ENCODE measurements at regions not wholly inside any gene's neighbourhood (a gene's known extent, or its start where the extent isn't known, plus 50 kb on each side); places are given as distances from the start of the nearest gene placed in this dataset.

- DNase-seq (ENCODE audit: low spot score), result no peak
- Histone ChIP-seq H3K27ac (no peak overlapping the region), H3K27me3 (no peaks in the 10 kb centered on the region), H3K36me3 (no peaks in the 10 kb centered on the region), H3K9me3 (no peaks in the 10 kb centered on the region), H3K4me1 (no peaks in the 10 kb centered on the region), H3K4me3 (no peak overlapping the region)
- TF ChIP-seq, protein P1, sequence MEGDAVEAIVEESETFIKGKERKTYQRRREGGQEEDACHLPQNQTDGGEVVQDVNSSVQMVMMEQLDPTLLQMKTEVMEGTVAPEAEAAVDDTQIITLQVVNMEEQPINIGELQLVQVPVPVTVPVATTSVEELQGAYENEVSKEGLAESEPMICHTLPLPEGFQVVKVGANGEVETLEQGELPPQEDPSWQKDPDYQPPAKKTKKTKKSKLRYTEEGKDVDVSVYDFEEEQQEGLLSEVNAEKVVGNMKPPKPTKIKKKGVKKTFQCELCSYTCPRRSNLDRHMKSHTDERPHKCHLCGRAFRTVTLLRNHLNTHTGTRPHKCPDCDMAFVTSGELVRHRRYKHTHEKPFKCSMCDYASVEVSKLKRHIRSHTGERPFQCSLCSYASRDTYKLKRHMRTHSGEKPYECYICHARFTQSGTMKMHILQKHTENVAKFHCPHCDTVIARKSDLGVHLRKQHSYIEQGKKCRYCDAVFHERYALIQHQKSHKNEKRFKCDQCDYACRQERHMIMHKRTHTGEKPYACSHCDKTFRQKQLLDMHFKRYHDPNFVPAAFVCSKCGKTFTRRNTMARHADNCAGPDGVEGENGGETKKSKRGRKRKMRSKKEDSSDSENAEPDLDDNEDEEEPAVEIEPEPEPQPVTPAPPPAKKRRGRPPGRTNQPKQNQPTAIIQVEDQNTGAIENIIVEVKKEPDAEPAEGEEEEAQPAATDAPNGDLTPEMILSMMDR (IDR thresholded peaks at IDR 0.05), result no peak
Observed at GRCh38 chr15:97177151-97177577, 783.3 kb upstream of the ARRDC4 start.

- Histone ChIP-seq H3K27me3 (no peaks in the 10 kb centered on the region), H3K4me3 (no peak overlapping the region), H3K9me3 (no peaks in the 10 kb centered on the region), H3K36me3 (no peaks in the 10 kb centered on the region), H3K27ac (no peak overlapping the region), H3K4me1 (no peaks in the 10 kb centered on the region)
- no peak for DNase-seq (ENCODE audit: low spot score)
- TF ChIP-seq, protein P1 (IDR thresholded peaks at IDR 0.05), result no peak
Observed at GRCh38 chr15:97182581-97182980, 777.9 kb upstream of the ARRDC4 start.

DNA sequence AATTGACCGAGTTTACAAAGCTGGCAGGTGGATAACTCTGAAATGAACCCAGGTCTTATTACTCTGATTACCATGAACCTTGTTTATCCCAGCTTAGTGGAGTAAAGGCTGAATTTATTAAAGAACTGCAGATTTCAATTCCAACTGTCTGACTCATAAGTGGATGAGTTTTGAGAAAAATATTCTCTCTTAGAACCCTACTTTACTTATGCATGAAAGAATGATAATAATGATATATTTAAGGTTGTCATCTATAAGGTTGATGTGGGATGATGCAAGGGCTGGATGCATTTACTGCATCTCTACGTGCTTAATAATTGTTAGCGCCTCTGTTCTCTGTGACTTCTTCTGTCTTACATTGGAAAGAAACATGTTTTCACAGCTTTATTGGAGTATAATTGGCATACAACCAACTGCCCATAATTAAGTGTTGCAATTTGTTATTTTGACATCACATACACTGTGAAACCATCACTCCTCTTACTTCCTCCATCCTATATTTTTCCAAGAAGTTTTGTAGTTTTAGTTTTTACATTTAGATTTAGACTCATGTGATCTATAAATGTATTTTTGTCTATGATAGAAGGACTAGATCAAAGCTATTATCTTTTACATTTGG lies 771.2 kb upstream of the ARRDC4 start:
- DNase-seq (ENCODE audit: low spot score), result no peak
- Histone ChIP-seq H3K36me3 (no peaks in the 10 kb centered on the region), H3K9me3 (no peaks in the 10 kb centered on the region), H3K27me3 (no peaks in the 10 kb centered on the region), H3K27ac (no peak overlapping the region), H3K4me3 (no peak overlapping the region), H3K4me1 (no peaks in the 10 kb centered on the region)
- TF ChIP-seq, protein P1 (IDR thresholded peaks at IDR 0.05), result no peak

GRCh38 chr15:97194750-97195149 lies 765.8 kb upstream of the ARRDC4 start:
- TF ChIP-seq, protein P1 (IDR thresholded peaks at IDR 0.05), result no peak
- no peak overlapping the region for H3K4me3 ChIP-seq
- no peaks in the 10 kb centered on the region for H3K36me3 ChIP-seq
- no peak for DNase-seq (ENCODE audit: low spot score)
- H3K27me3 ChIP-seq, result no peaks in the 10 kb centered on the region
- H3K9me3 ChIP-seq, result no peaks in the 10 kb centered on the region
- no peaks in the 10 kb centered on the region for H3K4me1 ChIP-seq
- no peak overlapping the region for H3K27ac ChIP-seq

DNA sequence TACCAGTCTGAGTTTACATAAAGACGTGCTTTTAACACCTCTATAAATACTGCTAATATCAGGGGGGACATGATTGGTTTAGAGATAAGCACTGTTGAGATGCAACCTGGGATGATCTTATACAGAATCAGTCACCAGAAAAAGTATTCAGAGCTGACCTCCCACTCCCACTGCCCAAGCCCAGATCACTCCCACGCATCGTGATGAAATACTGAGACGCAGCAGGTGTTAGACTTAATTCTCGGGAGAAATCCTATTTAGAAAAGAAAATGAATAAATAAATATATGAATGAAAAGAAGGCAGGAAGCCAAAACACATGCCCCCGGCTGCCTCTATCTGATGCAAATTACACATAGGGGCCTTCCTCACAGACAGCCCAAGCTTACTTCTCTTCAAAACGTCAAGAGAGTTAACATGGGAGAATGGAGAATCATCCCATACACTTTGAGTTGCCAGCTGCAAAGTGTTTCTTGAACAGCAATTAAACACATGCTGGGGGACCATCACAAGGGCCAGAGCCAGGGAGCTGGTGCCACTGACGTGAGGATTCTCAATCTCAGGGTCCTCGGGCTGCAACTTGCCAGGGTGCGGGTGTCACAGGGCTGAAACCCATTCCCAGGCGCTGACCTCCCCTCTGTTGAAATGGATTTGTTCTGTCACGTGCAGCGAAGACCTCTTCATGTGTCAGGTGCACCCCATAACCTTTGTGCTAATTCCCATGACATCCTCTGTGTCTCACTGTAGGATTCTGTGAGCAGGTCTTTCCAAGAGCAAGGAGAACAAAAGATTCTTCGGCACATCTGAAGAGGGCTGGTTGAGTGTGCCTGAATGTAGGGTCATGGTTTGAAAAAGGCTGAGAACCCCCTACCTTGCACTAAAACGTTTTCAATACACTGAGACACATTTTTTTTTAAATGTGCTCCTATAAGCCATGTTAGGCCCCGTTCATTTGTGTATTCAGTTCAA lies 764.2 kb upstream of the ARRDC4 start:
- Histone ChIP-seq H3K27ac (no peak overlapping the region), H3K4me3 (no peak overlapping the region), H3K27me3 (no peaks in the 10 kb centered on the region), H3K9me3 (no peaks in the 10 kb centered on the region), H3K4me1 (no peaks in the 10 kb centered on the region), H3K36me3 (no peaks in the 10 kb centered on the region)
- no peak for DNase-seq (ENCODE audit: low spot score)
- TF ChIP-seq, protein P1 (IDR thresholded peaks at IDR 0.05), result no peak
